ENCODE measurements at regions not wholly inside any gene's neighbourhood (a gene's known extent, or its start where the extent isn't known, plus 50 kb on each side); places are given as distances from the start of the nearest gene placed in this dataset.
A peak's percentile ranks its signal among the peaks of the same experiment; 100 is the strongest.

DNA sequence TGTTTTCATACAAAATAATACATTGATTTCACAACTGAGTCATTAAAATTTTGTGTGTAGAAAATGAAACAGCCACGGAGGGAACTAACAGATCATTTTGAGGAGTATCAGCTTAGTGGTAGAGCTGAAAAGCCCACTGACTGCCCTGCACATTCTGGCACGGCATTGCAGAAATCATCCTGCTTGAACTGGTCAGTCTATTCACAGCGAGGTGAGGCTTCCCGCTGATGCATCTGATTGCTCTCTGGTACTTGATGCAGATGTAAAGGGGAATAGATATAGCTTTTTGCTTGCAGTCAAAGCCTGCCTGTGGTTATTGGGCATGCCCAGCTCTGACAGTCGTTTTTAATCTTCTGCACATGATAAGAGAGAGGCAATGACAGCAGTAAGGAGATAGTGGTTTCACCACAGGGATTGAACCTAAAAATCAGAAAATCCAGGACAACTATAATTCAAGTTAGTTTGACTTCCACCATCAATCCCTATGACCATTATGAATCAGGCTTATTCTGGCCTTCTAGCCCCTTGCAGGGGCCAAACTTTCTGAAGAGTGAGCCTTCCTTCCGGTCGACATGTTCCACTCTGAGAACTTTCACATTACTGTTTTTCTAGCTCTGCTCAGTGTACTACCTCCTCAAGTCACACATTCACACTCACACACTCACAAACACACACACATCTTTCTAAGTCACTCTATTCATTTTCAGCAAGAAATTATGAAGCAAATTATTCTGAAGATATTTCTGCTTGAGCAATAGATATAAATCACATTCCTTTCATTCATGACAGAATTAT is 782.8 kb upstream of the NUDT12 start:
- H3K27ac ChIP-seq (ENCODE audit: low read depth in 2 of 2, low read length in 1 of 2), result peak overlapping the region in 1 of 2 experiments; percentile 49; a peak in 2 of 4 replicates

DNA sequence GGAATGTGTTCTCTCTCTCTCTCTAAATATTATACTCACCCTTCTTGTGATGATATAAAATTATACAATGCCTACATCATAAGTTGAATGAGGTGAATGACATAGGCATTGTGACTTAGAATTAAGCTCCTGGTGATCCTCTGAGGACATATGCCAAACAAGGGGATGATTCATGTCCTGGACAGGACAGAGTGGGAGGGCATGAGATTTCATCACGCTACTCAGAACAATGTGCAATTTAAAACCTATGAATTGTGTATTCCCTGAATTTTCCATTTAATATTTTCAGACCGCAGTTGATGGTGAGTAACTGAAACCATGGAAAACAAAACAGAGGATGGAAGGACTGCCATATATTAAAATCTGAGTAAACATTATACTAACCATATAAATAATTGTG is 782.2 kb upstream of the NUDT12 start:
- H3K27me3 ChIP-seq (ENCODE audit: insufficient read depth), result no peaks in the 10 kb centered on the region
- POLR2A ChIA-PET, result no interaction called here
- no peaks in the 10 kb centered on the region for H3F3A ChIP-seq (replicated peaks; ENCODE audit: insufficient read depth)
- CTCF ChIA-PET, result interaction anchor here (0.5 kb wide), 1 partner anchor 29 kb away, joined by 3 read pairs; no protein-coding TSS in a partner anchor
- H4K20me1 ChIP-seq (ENCODE audit: insufficient read depth), result no peaks in the 10 kb centered on the region
- H3K9me2 ChIP-seq, result no peaks in the 10 kb centered on the region
- H3K79me2 ChIP-seq (ENCODE audit: insufficient read depth), result no peaks in the 10 kb centered on the region
- H3K9ac ChIP-seq, result no peak overlapping the region
- no peak overlapping the region for H3K4me3 ChIP-seq (ENCODE audit: low read depth in 2 of 2, low read length in 1 of 2)
- no peak overlapping the region for H3K4me2 ChIP-seq
- no peaks in the 10 kb centered on the region for H3K36me3 ChIP-seq (replicated peaks in 1 of 2; ENCODE audit: control insufficient read depth in 1 of 2, insufficient read depth in 2 of 2, low read length in 1 of 2)
- H3K9me3 ChIP-seq, result no peaks in the 10 kb centered on the region
- peaks cover 0 to 3% of the 10 kb centered on the region in 2 experiments; a peak in 2 of 4 replicates for H3K4me1 ChIP-seq (ENCODE audit: control insufficient read depth in 1 of 2, insufficient read depth in 2 of 2, low read depth in 1 of 2, low read length in 1 of 2)
- H3K27ac ChIP-seq (ENCODE audit: low read depth in 2 of 2, low read length in 1 of 2), result peak overlapping the region in 1 of 2 experiments; percentile 49; a peak in 2 of 4 replicates
- WGBS (ENCODE audit: low lambda C conversion rate), result 62% methylated on average over 2 of the region's 2 CpGs
- no peak overlapping the region for H2AFZ ChIP-seq (ENCODE audit: low read depth)
- no peak for DNase-seq
- TF ChIP-seq, protein P1, sequence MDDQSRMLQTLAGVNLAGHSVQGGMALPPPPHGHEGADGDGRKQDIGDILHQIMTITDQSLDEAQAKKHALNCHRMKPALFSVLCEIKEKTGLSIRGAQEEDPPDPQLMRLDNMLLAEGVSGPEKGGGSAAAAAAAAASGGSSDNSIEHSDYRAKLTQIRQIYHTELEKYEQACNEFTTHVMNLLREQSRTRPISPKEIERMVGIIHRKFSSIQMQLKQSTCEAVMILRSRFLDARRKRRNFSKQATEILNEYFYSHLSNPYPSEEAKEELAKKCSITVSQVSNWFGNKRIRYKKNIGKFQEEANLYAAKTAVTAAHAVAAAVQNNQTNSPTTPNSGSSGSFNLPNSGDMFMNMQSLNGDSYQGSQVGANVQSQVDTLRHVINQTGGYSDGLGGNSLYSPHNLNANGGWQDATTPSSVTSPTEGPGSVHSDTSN (IDR thresholded peaks at IDR 0.05), result peak; percentile 11; the same call in 1 of the 2 replicates
- no peak for TF ChIP-seq NFIC (IDR thresholded peaks at IDR 0.05; ENCODE audit: borderline replicate concordance)

More for the DNA sequence above, 782.8 kb upstream of the NUDT12 start:
- no peak overlapping the region for H3K4me2 ChIP-seq
- H4K20me1 ChIP-seq (ENCODE audit: insufficient read depth), result no peaks in the 10 kb centered on the region
- no peaks in the 10 kb centered on the region for H3K79me2 ChIP-seq (ENCODE audit: insufficient read depth)
- H3K9ac ChIP-seq, result no peak overlapping the region
- peaks cover 0 to 3% of the 10 kb centered on the region in 2 experiments; a peak in 2 of 4 replicates for H3K4me1 ChIP-seq (ENCODE audit: control insufficient read depth in 1 of 2, insufficient read depth in 2 of 2, low read depth in 1 of 2, low read length in 1 of 2)
- H2AFZ ChIP-seq (ENCODE audit: low read depth), result no peak overlapping the region
- H3K36me3 ChIP-seq (replicated peaks in 1 of 2; ENCODE audit: control insufficient read depth in 1 of 2, insufficient read depth in 2 of 2, low read length in 1 of 2), result no peaks in the 10 kb centered on the region
- POLR2A ChIA-PET, result no interaction called here
- H3K27me3 ChIP-seq (ENCODE audit: insufficient read depth), result no peaks in the 10 kb centered on the region
- CTCF ChIA-PET, result interaction anchor here (0.5 to 0.6 kb wide), 2 partner anchors 28 to 60 kb away, joined by 3 read pairs; no protein-coding TSS in a partner anchor
- no peaks in the 10 kb centered on the region for H3K9me3 ChIP-seq
- 76% methylated on average over 6 of the region's 7 CpGs for WGBS (ENCODE audit: low lambda C conversion rate)
- H3K4me3 ChIP-seq (ENCODE audit: low read depth in 2 of 2, low read length in 1 of 2), result 0 out of 4 replicates have a peak overlapping the region, but pooled peaks of 1 of the 2 experiments have one; percentile 8
- H3K9me2 ChIP-seq, result no peaks in the 10 kb centered on the region
- H3F3A ChIP-seq (replicated peaks; ENCODE audit: insufficient read depth), result no peaks in the 10 kb centered on the region
- TF ChIP-seq MEF2A (IDR thresholded peaks at IDR 0.05; ENCODE audit: borderline replicate concordance, low read depth), result no peak
- no peak for TF ChIP-seq FOXJ3 (CRISPR knock-in tag; IDR thresholded peaks at IDR 0.05)
- TF ChIP-seq, protein P2, sequence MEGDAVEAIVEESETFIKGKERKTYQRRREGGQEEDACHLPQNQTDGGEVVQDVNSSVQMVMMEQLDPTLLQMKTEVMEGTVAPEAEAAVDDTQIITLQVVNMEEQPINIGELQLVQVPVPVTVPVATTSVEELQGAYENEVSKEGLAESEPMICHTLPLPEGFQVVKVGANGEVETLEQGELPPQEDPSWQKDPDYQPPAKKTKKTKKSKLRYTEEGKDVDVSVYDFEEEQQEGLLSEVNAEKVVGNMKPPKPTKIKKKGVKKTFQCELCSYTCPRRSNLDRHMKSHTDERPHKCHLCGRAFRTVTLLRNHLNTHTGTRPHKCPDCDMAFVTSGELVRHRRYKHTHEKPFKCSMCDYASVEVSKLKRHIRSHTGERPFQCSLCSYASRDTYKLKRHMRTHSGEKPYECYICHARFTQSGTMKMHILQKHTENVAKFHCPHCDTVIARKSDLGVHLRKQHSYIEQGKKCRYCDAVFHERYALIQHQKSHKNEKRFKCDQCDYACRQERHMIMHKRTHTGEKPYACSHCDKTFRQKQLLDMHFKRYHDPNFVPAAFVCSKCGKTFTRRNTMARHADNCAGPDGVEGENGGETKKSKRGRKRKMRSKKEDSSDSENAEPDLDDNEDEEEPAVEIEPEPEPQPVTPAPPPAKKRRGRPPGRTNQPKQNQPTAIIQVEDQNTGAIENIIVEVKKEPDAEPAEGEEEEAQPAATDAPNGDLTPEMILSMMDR (IDR thresholded peaks at IDR 0.05), result no peak
- TF ChIP-seq EP300 (IDR thresholded peaks at IDR 0.05; ENCODE audit: borderline replicate concordance in 1 of 2, low read depth in 1 of 2, low read length in 1 of 2), result no peak; a peak in 1 of 4 replicates
- TF ChIP-seq TCF12 (IDR thresholded peaks at IDR 0.05), result no peak
- TF ChIP-seq, protein P3, sequence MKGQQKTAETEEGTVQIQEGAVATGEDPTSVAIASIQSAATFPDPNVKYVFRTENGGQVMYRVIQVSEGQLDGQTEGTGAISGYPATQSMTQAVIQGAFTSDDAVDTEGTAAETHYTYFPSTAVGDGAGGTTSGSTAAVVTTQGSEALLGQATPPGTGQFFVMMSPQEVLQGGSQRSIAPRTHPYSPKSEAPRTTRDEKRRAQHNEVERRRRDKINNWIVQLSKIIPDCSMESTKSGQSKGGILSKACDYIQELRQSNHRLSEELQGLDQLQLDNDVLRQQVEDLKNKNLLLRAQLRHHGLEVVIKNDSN (IDR thresholded peaks at IDR 0.05; ENCODE audit: borderline replicate concordance, low read depth), result no peak
- no peak for TF ChIP-seq TEAD4 (IDR thresholded peaks at IDR 0.05; ENCODE audit: borderline replicate concordance, insufficient read depth)
- DNase-seq, result no peak
